ENCODE measurements at regions not wholly inside any gene's neighbourhood (a gene's known extent, or its start where the extent isn't known, plus 50 kb on each side); places are given as distances from the start of the nearest gene placed in this dataset.
A peak's percentile ranks its signal among the peaks of the same experiment; 100 is the strongest.

DNA sequence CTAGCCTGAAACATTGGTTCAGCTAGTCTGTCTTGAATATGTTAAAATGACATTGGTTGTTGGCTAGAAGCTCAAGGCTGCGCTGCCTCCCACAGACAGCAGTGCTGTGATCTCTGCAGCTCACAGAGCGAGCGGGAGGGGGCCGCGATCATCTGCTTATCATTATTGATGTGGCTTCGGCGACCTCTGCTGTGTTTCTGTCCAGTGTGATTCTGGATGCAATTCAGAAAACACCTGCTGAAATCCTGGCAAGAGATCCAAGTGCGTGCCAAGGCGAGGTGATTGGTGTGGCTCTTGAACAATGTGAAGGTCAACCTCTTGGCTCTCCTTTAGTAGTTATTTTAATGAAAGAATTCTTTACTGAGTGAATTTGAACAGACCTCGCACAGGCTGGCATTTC is 142.3 kb upstream of the SASH1 start:
- intact Hi-C loops (cut with DNase I): no loop called here
- H3K4me3 ChIP-seq: no peak overlapping the region
- TF ChIP-seq, protein P1, sequence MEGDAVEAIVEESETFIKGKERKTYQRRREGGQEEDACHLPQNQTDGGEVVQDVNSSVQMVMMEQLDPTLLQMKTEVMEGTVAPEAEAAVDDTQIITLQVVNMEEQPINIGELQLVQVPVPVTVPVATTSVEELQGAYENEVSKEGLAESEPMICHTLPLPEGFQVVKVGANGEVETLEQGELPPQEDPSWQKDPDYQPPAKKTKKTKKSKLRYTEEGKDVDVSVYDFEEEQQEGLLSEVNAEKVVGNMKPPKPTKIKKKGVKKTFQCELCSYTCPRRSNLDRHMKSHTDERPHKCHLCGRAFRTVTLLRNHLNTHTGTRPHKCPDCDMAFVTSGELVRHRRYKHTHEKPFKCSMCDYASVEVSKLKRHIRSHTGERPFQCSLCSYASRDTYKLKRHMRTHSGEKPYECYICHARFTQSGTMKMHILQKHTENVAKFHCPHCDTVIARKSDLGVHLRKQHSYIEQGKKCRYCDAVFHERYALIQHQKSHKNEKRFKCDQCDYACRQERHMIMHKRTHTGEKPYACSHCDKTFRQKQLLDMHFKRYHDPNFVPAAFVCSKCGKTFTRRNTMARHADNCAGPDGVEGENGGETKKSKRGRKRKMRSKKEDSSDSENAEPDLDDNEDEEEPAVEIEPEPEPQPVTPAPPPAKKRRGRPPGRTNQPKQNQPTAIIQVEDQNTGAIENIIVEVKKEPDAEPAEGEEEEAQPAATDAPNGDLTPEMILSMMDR (IDR thresholded peaks at IDR 0.05): no peak
- peaks cover 0 to 5% of the 10 kb centered on the region in 2 donors for H3K4me1 ChIP-seq
- H3K27ac ChIP-seq: no peak overlapping the region
- no peak for DNase-seq (ENCODE audit: low spot score in 2 of 2)
- no peaks in the 10 kb centered on the region for H3K27me3 ChIP-seq
- no peaks in the 10 kb centered on the region for H3K36me3 ChIP-seq
- no peaks in the 10 kb centered on the region for H3K9me3 ChIP-seq

DNA sequence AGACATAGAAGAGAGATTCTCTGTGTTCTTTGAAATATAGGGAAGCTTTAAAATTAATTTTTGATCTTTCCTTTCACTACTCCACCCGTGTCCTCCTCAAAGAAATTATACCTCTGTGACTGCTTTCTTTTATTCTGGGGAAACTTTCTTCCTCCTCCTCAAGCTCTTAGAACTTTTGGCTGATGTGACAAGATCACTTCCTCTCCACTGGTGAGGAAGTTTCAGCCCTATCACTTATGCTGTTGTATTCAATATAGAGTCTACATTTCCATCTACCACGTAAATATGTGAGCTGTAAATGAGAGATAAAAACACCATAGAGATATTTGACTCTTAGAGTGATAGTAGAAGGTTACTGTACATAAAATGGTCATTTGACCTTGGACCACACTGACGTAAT is 141.9 kb upstream of the SASH1 start:
- intact Hi-C loops (cut with DNase I): no loop called here
- H3K4me3 ChIP-seq: no peak overlapping the region
- H3K36me3 ChIP-seq: no peaks in the 10 kb centered on the region
- H3K4me1 ChIP-seq: peaks cover 0 to 5% of the 10 kb centered on the region in 2 donors
- no peaks in the 10 kb centered on the region for H3K27me3 ChIP-seq
- no peak for DNase-seq (ENCODE audit: low spot score in 2 of 2)
- H3K27ac ChIP-seq: no peak overlapping the region
- TF ChIP-seq, protein P1 (IDR thresholded peaks at IDR 0.05): no peak
- H3K9me3 ChIP-seq: no peaks in the 10 kb centered on the region

DNA sequence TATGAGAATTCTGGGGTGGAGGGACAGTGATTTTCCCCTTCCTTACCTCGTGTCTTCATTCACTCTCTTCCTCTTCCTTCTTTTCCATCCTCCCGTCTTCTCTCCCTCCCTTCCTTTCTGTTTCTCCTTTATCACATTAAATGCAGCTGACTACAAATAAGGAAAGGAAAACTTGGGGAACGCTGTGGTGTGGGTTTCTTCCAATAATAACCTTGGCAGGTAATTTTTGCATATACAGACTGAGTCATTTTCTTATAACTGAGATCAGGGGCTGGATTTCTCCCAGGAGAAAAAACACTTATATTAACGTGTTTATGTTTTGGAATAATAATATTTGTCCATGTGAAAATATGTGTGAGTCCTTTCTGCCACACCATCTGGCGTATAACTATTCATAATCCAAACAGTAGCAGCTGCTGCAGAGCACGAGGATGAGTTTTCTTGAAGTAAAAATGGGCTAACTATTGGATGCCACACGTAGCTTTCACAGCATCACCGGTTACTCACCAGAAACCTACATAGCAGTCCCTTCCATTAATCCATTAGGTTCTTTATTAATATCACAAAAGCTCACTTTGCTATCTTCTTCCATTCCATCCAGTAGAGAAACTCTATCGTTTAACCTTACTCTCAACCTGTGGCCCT is 139.2 kb upstream of the SASH1 start:
- Histone ChIP-seq H3K36me3 (no peaks in the 10 kb centered on the region), H3K4me1 (peaks cover 0 to 5% of the 10 kb centered on the region in 2 donors), H3K4me3 (peak overlapping the region in 1 of 2 donors; percentile 25), H3K27me3 (no peaks in the 10 kb centered on the region), H3K27ac (no peak overlapping the region), H3K9me3 (no peaks in the 10 kb centered on the region)
- no peak for DNase-seq (ENCODE audit: low spot score in 2 of 2)
- TF ChIP-seq, protein P1 (IDR thresholded peaks at IDR 0.05): no peak
- intact Hi-C loops (cut with DNase I): no loop called here

DNA sequence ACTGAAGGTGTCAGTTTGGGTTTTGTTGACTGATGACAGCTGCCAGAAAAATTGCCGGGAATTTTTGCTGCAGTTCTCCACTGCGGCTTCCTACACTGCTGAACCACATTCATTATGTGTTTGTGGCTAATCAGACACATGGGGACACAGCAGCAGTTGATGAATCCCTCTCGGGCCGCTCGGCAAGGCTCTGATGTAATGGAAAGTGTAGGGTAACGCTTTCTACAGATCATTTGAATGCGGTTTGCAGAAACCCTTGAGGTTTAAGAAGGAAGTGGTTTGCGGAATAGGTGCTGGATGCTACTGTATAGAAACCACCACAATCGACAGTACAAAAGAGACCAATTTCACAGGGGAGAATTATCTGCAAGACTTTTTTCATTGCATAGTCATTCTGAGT is 138.7 kb upstream of the SASH1 start:
- Histone ChIP-seq H3K27me3 (no peaks in the 10 kb centered on the region), H3K36me3 (no peaks in the 10 kb centered on the region), H3K27ac (no peak overlapping the region), H3K4me3 (peak overlapping the region in 1 of 2 donors; percentile 25), H3K4me1 (peaks cover 0 to 5% of the 10 kb centered on the region in 2 donors), H3K9me3 (no peaks in the 10 kb centered on the region)
- TF ChIP-seq, protein P1 (IDR thresholded peaks at IDR 0.05): no peak
- DNase-seq (ENCODE audit: low spot score in 2 of 2): no peak
- intact Hi-C loops (cut with DNase I): no loop called here

DNA sequence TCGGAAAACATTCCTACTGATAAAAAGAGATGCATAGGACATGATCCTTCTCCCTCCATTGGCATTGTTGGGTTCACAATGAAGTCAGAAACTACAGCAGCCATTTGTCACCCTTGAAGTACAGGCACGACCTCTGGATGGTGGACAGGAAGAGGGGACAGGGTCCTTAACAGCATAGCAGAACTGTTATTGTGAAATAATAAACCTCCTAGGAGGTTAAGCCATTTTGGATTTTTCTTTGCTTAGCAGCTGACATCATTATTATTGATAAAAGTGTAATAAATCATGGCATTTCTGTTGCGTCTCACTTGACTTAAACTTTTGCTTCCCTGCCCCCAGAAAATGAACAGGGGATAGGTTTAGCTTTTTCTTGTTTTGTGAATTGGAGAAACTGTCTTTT is 134.3 kb upstream of the SASH1 start:
- Histone ChIP-seq H3K9me3 (no peaks in the 10 kb centered on the region), H3K4me1 (no peaks in the 10 kb centered on the region), H3K27ac (no peak overlapping the region), H3K27me3 (no peaks in the 10 kb centered on the region), H3K36me3 (no peaks in the 10 kb centered on the region), H3K4me3 (no peak overlapping the region)
- intact Hi-C loops (cut with DNase I): no loop called here
- TF ChIP-seq, protein P1 (IDR thresholded peaks at IDR 0.05): no peak
- DNase-seq (ENCODE audit: low spot score in 2 of 2): no peak

All from ascending aorta (tissue), 2 donors.